NCI-H1417 treated with DMSO at 0.1 percent for 48 hours (cell line): ENCODE measurements at regions not wholly inside any gene's neighbourhood (a gene's known extent, or its start where the extent isn't known, plus 50 kb on each side); places are given as distances from the start of the nearest gene placed in this dataset.

Experiments
- DNase-seq: peaks from one replicate; lab custom pipeline; 2025; lab: John Stamatoyannopoulos, UW

DNA sequence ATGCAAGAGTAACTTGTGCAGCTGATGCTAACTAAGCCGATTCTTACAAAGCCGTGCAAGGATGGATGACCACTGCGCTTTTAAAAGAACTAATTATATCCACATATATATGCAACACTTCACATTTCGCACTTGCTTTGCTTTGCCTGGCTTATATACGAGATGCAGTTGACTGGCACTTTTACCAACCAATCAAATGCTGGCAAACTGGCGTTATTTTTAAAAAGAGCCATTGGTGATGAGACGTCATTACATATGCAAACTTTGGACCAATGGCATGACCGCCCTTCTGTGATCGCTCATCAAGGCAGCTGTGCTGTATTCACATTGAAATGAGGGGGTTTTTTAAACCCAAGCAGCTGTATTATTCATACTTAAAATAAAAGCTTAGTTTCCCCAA lies 1147.7 kb upstream of the WWC1 start:
- no peak for DNase-seq

DNA sequence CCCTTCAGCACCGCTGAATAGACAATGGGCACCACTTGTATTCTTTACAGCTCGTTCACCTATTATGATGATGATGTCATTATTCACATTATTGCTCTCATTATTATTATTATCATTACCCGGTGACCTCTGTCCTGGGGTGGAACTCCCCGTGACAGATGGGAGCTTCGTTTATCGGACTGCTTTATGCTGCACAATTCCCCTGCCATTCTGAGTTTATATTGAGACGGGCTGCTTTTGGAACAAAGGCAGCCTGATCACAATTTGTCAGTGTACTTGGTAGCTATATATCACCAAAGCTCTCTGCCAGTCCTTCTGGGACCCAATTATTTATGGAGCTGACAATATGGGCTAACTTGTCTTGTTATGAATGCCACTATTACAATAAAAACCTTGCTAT lies 1145.6 kb upstream of the WWC1 start:
- no peak for DNase-seq

DNA sequence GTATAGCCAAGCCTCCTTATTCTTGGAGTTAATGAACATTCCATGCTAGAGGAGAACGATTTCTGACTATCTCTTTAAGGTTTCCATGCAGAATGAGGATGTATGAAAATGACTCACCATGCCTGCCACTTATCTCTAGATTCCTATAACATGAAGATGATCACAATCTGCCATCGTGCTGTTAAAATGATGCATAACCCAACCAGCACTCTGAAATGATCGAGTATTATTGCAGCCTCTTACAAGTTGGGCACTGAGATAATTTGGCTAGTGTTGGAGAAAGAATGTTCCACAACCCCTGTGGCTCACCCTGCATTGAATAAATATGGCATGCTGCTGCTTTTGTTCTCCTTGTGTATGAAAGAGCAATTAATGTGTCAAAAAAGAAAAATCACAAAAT lies 1143.6 kb upstream of the WWC1 start:
- DNase-seq = no peak

DNA sequence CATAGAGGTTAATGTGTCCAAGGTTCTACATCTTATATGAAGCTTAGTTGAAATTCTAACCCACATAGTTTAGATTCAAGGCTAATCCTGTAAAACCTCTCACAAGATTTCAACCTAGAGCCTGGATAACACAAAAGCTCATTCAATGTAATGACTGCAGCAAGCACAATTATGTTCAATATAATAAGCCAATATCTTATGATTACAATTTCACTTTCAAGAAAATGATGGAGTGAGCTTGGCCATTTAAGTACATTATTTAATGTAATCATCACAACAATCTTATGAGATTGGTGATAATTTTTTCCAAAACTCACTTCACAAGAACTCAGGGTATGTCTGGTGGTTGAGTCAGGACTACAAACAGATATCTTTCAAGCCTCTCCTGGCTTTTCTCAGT lies 1140.8 kb upstream of the WWC1 start:
- no peak for DNase-seq

DNA sequence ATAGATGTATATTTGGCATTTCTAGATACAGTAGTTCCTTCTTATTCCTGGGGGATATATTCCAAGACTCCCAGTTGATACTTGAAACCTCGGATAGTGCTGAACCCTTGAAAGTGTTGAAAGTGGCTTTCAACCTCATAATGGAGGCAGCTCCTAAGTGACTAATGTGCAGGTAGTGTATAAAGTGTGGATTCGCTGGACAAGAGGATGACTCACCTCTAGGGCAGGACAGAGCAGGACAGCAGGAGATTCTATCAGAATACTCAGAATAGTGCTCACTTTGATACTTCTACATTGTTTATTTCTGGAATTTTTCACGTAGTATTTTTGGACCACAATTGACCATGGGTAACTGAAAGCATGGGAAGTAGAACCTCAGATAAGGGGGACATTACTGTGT lies 1138.9 kb upstream of the WWC1 start:
- no peak for DNase-seq

DNA sequence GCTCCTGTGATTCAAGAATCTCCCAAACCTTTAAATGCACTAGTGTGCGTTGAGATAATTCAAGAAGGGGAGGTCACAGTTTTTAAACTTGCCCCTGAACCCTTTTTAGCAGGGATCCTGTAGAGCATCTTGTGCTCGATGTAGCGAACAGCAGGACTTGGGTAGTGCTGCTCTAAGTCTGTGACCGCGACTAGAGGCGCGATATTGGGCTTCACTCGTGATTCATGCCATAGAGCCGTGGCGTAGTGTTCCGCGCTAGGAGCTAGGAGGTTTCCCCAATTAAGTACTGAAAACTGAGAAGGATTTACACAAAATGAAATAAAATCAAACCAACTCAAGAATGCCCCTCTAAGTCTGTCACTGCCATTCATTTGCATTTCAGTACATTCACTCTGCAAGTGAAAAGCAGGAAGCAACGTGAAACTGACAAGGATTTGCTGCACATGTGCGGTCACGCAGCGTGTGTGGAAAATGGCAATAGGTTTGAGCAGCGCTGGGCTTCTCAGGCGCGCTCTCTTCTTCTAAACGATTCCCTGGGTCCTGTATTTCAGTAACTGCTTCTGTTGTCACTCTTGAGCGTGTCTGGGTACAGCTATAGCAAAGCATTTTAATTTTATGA lies 1135.9 kb upstream of the WWC1 start:
- no peak for DNase-seq

DNA sequence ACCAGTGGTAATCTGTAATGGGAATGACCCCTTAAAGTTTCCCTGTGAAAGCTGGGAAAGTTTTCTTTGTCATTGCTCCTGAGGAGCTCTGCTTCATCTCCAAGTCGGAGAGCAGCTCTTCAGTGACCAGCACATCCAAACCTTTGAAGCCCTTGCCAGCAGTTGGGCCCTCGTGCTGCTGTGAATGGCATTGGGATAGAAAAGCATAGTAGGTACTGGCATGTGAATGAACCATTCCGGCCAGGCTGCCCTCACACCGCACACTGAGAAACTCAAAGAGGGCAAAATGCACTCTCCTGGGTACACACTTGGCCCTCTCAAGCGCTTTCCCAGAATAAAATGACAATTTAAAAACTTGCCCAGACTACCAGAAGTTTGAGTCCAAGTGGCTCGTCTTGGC lies 1135.0 kb upstream of the WWC1 start:
- DNase-seq = no peak

DNA sequence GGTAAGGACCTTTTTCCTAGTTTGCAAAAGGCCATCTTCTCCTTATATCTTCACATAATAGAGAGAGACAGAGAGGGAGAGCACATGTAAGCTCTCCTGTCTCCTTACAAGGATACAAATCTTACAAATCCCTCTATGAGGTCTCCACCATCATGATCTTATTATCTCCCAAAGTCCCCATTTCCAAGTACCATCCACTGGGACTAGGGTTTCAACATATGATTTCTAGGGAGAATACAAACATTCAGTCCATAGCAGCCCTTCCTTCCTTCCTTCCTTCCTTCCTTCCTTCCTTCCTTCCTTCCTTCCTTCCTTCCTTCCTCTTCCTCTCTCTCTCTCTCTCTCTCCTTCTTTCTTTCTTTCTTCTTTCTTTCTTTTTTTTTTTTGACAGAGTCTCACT lies 1132.9 kb upstream of the WWC1 start:
- DNase-seq = no peak

DNA sequence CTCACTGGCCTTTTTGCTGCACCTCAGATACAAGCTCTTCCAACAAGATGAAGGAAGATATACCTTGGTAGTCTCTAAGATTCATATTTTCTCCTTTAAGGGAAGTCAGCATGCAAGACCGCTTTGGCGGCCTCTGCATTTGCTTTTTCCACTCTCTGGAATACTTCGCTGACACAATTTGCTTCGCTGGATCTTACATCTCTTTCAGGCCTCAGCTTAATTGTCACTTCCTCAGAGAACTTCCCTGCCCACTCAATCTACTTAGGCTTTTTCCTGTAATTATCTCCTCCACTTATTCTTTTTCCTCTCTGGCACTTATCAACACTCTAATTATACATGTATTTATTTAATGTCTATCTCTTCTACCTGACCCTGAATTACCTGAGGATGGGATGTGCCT lies 1131.1 kb upstream of the WWC1 start:
- DNase-seq = no peak

DNA sequence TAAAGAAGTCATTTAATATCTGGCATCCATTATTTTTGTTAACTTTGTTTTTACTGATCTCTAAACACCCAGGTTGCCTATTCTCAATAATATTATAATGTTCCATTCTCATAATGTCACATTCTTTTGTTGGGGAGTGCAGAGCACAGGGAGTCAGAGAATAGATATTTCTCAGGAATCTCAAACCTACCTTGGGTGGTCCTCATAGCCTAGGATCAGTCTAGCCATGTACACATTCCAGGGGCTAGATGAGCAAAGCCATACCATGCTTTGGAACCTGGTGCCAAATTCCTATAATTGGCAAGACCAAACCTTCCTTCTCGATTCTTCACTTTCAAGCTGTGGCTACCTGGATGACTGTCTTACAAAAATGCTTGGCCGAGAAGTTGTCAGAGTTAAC lies 1124.7 kb upstream of the WWC1 start:
- no peak for DNase-seq

DNA sequence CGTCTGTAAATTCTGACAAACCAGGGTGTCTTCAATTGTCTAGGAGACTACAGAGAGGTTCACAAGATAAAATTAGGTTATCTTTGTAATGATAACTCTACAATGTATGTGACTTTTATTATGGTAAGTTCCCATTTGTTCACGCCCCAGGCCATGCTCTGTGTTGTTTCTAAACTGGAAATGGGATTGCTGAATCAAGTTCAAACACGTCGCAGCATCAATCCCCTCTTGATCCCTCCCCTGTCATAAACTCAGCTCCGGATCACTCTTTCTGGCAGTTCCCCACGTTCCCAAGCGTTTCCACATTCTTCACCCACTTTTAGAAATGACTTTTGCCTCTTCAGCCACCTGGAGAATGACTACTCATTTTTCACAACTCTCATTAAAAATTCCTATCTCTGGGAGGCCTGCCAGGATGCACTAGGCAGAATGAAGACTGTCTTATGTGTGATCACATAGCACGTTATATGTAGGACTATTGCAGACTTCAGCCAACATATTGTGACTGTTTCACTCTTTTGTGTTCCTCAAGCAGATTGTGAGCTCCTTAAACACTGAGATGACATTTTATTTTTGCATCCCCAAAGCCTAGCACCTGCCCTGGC lies 1124.2 kb upstream of the WWC1 start:
- no peak for DNase-seq

DNA sequence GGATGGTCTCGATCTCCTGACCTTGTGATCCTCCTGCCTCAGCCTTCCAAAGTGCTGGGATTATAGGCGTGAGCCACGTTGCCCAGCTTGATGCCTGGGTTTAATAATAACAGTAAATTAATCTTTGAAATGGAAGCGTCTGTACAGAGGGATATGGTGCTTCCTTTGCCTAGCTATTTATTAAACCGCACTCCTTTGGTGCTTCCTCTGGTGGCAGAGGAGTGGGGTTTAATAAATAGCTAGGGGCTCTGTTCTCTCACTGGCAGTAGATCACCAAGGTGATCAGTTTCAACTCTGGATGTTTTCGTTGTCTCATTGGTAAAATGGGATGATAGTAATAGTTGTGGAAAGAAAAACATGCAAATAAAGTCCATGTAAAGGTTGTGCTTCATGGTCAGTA lies 1122.5 kb upstream of the WWC1 start:
- no peak for DNase-seq

DNA sequence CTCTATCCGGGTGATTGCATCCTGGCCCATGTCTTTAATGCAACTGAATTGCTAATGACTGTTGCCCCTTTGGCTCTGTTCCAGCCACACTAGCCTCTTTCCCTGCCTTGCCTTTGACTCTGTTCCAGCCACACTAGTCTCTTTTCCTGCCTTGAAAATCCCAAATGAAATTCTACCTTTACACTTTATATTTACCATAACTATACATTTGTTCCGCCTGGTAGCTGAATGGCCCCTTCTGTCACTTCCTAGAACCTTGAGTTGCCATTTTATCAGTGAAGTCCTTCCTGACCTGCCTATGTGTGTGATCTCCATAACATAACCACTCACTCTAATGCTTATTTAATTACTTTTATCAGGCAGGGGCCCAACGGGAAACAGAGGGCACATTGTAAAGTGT lies 1120.4 kb upstream of the WWC1 start:
- no peak for DNase-seq

DNA sequence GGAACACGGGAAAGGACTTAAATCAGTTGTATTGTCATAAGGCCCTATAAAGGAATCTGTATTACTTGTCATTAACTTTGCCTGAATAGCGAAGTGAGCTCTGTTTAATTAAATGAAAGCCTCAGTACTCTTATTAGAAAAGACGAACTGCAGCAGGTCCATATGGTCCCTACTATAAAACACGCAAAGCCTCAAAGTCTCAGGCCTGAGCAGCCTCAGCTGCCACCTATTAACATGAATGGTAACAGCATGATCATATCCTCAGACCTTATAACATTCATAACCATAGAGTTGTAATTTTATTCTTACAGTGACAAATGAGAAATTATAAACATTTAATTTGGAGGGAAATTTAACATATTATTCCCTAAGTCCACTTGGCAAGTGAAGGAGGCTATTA lies 1113.7 kb upstream of the WWC1 start:
- DNase-seq = no peak

DNA sequence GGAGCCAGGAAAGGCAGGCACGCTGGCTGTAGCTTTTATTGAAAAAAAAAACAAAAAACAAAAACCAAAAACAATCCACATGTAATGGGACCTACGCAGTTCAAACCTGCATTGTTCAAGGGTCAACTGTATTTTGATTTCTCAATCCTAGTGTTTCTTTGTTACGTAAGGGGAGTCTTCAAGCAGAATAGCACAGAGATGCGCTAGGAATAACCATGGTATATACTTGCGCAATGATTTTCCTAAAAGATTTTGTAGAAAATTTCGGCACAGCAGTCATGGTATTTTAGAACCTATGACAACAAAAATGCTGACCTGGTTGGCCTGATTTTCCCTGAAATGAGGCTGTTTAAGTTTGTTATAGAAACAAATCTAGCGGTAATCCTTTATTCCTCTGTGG lies 1110.5 kb upstream of the WWC1 start:
- DNase-seq = no peak

DNA sequence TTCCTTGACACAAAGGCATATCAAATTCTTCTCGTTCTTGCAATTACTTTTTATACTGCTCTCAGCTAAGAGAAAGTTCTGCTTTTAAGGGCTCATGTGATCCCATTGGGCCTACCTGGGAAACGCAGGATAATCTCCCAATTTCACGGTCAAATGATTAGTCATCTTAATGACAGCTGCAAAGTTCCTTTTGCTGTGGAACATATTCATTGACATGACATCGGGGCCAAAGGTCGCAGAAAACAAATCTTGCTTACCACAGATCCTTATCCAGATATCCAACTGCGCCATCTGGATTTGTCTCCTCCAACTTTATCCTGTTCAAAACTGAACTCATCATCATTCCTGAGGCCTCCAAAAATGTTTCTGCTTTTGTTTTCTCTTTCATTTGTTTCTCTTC lies 1085.6 kb upstream of the WWC1 start:
- DNase-seq = no peak

DNA sequence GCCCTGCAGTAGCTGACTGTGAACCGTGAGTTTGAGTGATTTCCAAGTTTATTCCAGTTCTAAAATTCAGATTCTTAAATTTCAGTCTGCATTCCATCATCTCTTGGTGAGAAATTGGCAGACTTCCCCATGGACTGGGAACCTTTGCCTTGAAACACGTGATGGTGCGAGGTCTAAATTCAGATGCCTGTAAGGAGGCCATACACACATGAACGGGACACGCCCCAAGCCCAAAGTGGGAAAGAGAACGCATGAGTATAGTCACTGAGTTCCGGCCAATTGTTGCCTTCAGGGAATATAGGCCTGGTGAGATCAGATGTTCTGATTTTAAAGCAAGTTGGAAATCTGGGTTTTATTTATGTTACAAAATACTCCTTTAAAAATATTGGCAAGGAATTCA lies 1084.4 kb upstream of the WWC1 start:
- DNase-seq = no peak

DNA sequence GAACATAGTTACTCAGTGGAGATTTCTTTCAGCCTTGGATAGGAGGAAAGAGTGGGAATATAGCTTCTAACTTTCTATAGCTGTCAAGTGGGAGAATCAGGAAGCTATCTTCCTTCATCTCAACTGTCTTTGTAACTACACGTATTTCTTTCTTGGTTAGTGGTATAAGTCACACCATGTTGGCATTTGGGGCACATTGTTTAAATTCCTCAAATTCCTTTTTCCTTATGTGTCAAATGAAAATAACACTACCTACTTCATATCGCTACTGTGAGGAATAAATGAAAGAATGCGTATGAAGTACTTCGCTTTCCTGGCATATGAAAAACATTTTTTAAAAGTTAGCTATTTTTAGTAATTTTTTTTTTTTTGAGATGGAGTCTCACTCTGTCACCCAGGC lies 1082.5 kb upstream of the WWC1 start:
- no peak for DNase-seq

DNA sequence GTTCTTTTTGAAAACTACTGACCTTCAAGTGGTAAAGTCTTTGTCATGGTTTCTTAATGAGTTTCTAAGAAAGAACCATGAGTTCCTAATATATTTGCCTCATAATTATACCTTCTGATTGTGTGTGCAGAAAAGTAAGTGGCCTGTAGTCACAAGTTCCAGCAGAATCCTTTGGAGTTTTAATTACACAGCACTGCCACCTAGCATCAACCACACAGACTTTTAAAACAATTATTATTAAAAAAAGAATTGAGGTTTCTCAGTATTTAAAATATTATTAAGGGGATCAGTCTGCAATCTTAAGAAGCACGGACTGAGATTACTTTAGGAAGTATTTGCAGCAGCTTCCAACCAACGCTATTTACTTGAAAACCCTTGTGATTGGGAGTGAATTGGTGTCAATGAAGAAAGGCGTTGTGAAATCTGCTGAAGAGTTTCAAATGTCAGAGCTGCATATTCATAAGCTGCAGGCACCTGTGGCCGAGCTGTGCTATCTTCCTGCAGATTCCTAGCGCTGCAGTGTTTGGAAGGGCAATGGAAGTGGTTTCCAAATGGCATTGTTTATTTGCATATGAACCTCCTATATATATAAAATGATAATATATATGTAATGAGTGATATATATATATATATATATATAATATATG lies 1074.2 kb upstream of the WWC1 start:
- DNase-seq = no peak

DNA sequence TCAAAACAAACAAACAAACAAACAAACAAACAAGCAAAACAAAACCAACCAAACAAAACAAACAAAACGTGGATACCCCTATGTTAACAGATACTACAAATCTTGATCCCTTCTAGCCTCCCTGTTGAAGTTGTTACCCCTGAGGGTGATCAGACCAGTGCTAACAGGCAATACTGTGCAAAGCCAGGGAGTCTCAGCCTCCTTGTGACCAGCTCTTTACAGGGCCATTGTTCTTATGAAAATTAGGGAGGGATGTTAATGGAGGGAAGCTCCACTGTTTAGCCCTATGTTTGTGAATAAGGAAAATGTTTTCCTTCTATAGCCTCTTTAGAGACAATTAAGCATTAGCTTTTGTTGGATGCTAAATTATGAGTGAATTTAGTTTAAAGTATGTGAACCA lies 1072.1 kb upstream of the WWC1 start:
- no peak for DNase-seq

DNA sequence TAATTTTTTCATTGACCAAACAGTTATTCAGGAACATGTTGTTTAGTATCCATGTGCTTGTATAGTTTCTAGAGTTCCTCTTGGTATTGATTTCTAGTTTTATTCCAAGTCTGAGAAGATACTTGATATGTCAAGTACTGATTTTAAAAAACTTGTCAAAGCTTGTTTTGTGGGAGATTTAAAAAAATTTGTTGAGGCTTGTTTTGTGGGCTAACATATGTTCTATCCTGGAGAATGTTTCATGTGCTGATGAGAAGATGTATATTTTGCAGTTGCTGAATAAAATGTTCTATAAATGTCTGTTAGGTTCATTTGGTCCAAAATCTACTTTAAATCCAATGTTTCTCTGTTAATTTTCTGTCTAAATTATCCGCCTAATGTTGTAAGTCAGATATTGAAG lies 1065.1 kb upstream of the WWC1 start:
- DNase-seq = no peak

DNA sequence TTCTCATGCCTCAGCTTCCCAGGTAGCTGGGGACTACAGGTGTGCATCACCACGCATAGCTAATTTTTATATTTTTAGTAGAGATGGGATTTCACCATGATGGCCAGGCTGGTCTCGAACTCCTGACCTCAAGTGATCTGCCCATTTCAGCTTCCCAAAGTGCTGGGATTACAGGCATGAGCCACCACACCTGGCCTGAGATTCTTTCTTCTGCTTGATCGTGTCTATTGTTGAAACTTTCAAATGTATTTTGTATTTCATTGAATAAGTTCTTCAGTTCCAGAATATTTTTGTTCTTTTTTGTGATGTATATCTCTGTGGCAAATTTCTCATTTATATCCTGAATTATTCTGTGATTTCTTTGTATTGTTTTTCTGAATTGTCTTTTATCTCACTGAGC lies 1063.3 kb upstream of the WWC1 start:
- DNase-seq = no peak

DNA sequence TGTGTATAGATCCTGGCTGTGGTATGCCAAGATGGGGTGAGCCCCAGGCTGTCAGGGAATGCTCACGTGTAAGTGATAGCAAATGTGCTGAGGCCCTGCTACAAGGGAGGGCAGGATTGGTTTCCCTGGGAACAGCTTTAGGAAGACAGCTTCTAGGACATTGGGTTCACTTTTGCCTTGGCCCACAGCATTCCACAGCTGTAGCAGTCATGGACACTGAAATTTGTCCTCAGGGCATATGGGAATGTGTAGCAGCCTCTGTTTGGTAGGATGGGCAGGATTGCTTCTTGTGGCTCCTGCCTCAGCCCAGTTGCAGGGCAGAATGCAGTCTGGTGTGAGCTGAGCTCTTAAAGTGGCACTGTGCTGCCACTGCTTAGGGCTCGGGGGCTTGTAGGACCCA lies 1061.7 kb upstream of the WWC1 start:
- no peak for DNase-seq

DNA sequence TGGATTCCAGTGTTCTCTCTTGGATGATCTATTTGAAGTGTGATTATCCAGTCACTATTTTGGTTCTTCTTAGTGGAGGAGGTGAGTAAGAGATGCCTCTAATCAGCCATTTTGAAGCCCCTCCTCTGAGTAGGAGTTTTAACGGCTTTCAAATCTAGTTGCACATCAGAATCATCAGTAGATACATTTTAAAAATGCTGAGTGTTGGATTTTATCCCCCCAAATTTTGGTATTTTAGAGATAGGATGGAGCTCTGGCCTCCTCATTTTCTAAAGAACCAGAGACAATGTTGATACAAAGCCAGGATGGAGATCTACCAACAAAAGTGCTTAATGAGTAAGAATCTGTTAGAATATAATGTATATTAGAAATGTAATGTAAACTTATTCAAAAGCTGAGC lies 1061.0 kb upstream of the WWC1 start:
- DNase-seq = no peak
